ENCODE measurements at regions not wholly inside any gene's neighbourhood (a gene's known extent, or its start where the extent isn't known, plus 50 kb on each side); places are given as distances from the start of the nearest gene placed in this dataset.

DNA sequence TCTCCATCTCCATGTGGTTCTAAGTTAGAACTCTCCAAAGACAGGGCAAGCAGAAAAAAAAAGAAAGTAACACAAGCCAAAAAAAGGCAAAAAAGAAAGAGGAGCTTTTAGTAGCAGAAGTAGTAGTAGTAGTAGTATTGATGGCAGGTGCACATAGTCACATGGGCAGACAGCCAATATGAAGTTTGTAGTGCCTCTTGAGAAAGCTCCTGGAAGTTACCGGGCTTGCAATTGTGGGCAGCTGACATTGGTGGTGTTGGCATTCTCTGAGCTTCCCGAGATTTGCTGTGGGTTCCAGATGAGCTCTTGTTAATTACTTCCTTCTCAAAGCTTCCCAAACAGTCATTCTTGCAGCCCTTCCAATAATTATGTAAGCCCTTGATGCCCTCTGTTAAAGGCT is 1128.5 kb downstream of the TYW1 start:
- Histone ChIP-seq H3K4me1 (ENCODE audit: control insufficient read depth in 1 of 2, low read depth in 2 of 2) (no peaks in the 10 kb centered on the region), H3K36me3 (no peaks in the 10 kb centered on the region), H3K4me3 (no peak overlapping the region), H3K27me3 (replicated peaks; ENCODE audit: insufficient read depth) (no peaks in the 10 kb centered on the region), H3K27ac (no peak overlapping the region), H3K9me3 (no peaks in the 10 kb centered on the region)
- ATAC-seq (ENCODE audit: insufficient number of reproducible peaks, low FRiP score, low read depth), result no peak
- TF ChIP-seq, protein P1, sequence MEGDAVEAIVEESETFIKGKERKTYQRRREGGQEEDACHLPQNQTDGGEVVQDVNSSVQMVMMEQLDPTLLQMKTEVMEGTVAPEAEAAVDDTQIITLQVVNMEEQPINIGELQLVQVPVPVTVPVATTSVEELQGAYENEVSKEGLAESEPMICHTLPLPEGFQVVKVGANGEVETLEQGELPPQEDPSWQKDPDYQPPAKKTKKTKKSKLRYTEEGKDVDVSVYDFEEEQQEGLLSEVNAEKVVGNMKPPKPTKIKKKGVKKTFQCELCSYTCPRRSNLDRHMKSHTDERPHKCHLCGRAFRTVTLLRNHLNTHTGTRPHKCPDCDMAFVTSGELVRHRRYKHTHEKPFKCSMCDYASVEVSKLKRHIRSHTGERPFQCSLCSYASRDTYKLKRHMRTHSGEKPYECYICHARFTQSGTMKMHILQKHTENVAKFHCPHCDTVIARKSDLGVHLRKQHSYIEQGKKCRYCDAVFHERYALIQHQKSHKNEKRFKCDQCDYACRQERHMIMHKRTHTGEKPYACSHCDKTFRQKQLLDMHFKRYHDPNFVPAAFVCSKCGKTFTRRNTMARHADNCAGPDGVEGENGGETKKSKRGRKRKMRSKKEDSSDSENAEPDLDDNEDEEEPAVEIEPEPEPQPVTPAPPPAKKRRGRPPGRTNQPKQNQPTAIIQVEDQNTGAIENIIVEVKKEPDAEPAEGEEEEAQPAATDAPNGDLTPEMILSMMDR (IDR thresholded peaks at IDR 0.05), result no peak
- DNase-seq (ENCODE audit: low spot score), result no peak

DNA sequence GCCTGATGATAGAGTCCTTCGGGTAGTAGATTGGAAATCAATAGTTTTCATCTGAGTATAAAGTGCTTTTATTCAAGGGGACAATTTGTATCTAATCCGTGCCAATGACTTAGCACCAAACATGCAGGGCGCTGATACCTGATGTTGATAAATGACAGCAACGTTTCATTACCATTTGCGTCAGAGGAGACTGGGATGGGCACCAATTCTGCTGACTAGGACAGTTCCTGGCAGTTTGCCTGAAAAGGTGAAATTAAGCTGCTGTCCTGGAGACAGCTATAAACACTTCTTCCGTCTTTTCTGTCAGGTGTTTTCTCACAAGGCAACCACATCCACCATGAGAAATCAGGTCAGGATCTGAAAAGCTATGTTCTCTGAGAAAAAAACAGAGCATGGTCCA is 1136.4 kb downstream of the TYW1 start:
- no peaks in the 10 kb centered on the region for H3K27me3 ChIP-seq (replicated peaks; ENCODE audit: insufficient read depth)
- no peak overlapping the region for H3K27ac ChIP-seq
- no peak overlapping the region for H3K4me3 ChIP-seq
- TF ChIP-seq, protein P1 (IDR thresholded peaks at IDR 0.05), result no peak
- H3K9me3 ChIP-seq, result no peaks in the 10 kb centered on the region
- no peaks in the 10 kb centered on the region for H3K36me3 ChIP-seq
- DNase-seq (ENCODE audit: low spot score) (no peak), ATAC-seq (ENCODE audit: insufficient number of reproducible peaks, low FRiP score, low read depth) (no peak)
- no peaks in the 10 kb centered on the region for H3K4me1 ChIP-seq (ENCODE audit: control insufficient read depth in 1 of 2, low read depth in 2 of 2)

DNA sequence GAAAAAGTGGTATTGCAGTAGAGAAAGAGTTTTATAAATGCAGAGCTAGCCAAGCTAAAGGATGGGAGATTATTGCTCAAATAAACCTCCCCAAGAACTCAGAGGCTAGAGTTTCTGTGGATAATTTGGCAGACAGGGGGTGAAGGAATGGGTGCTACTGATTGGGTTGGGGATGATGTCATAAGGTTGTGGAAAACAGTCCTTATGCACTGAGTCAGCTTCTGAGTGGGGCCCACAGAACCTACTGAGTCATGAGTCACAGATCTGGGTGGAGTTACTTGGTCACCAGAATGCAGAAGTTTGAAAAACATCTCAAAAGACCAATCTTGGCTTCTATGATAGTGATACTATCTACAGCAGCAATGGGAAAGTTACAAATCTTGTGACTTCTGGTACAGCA is 1146.7 kb downstream of the TYW1 start:
- ATAC-seq (ENCODE audit: insufficient number of reproducible peaks, low FRiP score, low read depth), result no peak
- no peaks in the 10 kb centered on the region for H3K4me1 ChIP-seq (ENCODE audit: control insufficient read depth in 1 of 2, low read depth in 2 of 2)
- H3K36me3 ChIP-seq, result no peaks in the 10 kb centered on the region
- no peak for DNase-seq (ENCODE audit: low spot score)
- TF ChIP-seq, protein P1 (IDR thresholded peaks at IDR 0.05), result no peak
- no peak overlapping the region for H3K27ac ChIP-seq
- peaks cover 14% of the 10 kb centered on the region for H3K9me3 ChIP-seq
- no peak overlapping the region for H3K4me3 ChIP-seq
- H3K27me3 ChIP-seq (replicated peaks; ENCODE audit: insufficient read depth), result no peaks in the 10 kb centered on the region

DNA sequence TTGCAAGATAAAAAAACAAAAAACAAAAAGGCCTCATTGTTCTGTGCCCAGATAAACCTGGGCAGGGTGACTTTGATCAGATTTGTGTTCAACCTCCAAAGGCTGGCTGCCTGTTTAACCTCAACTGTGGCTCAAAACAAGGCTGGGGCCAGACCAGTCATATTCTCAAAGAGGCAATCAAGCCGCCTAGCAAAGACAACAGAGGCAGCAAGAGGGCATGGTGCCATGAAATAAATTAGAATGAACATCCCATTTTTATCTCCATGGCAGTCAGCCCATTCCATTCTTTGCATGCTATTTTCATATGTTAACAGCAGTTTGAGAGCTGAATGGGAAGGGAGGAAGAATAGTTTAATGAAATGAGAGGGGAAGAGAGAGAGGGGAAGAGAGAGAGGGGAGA is 1150.3 kb downstream of the TYW1 start:
- Histone ChIP-seq H3K27me3 (replicated peaks; ENCODE audit: insufficient read depth) (no peaks in the 10 kb centered on the region), H3K4me1 (ENCODE audit: control insufficient read depth in 1 of 2, low read depth in 2 of 2) (no peaks in the 10 kb centered on the region), H3K27ac (no peak overlapping the region), H3K36me3 (no peaks in the 10 kb centered on the region), H3K9me3 (peaks cover 14% of the 10 kb centered on the region), H3K4me3 (no peak overlapping the region)
- TF ChIP-seq, protein P1 (IDR thresholded peaks at IDR 0.05), result no peak
- ATAC-seq (ENCODE audit: insufficient number of reproducible peaks, low FRiP score, low read depth) (no peak), DNase-seq (ENCODE audit: low spot score) (no peak)

DNA sequence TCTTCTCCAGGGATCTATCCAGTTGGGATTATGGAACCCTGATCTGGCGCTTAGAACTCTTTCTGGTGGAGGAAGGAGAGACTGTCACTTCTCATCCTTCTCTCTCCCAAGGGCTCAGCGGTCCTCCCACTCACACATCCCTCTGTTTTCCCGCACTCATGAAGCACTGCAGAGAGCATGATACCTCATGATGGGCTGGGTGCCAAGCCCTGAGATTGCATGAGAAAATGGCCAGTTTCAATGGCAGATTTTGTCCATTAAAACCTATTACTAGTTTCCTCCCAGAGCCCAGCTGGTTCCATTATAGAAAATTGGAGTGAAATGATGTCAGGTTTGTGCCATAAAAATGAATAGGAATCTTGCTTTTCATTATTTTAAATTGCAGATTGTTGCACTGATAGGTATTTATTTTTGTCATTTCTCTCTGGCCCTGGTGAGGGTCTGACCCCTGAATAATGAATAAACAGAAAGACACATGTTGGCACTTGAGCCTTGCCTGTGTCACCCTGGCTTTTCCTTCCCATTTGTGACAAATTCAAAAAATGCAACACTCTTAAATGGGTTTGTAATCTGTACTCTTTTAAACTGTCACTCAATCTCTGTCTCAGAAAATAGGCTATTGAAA is 1151.1 kb downstream of the TYW1 start:
- Histone ChIP-seq H3K4me3 (no peak overlapping the region), H3K4me1 (ENCODE audit: control insufficient read depth in 1 of 2, low read depth in 2 of 2) (no peaks in the 10 kb centered on the region), H3K27ac (no peak overlapping the region), H3K9me3 (peaks cover 14% of the 10 kb centered on the region), H3K36me3 (no peaks in the 10 kb centered on the region), H3K27me3 (replicated peaks; ENCODE audit: insufficient read depth) (no peaks in the 10 kb centered on the region)
- DNase-seq (ENCODE audit: low spot score) (no peak), ATAC-seq (ENCODE audit: insufficient number of reproducible peaks, low FRiP score, low read depth) (no peak)
- TF ChIP-seq, protein P1 (IDR thresholded peaks at IDR 0.05), result no peak
